ENCODE measurements at regions not wholly inside any gene's neighbourhood (a gene's known extent, or its start where the extent isn't known, plus 50 kb on each side); places are given as distances from the start of the nearest gene placed in this dataset.

- TF ChIP-seq POLR2AphosphoS5 (IDR thresholded peaks at IDR 0.05; ENCODE audit: low read depth, low read length) (no peak), TAF1 (IDR thresholded peaks at IDR 0.05; ENCODE audit: borderline replicate concordance, low read depth, low read length) (no peak), POLR2A (IDR thresholded peaks at IDR 0.05; ENCODE audit: low read depth, low read length) (no peak)
- FAIRE-seq (no peak), DNase-seq (ENCODE audit: insufficient read length) (no peak)
These were observed 476.5 kb downstream of the PTPRU start for GRCh38 chr1:29712801-29713200.

- DNase-seq (ENCODE audit: insufficient read length) (no peak), FAIRE-seq (no peak)
- TF ChIP-seq POLR2A (IDR thresholded peaks at IDR 0.05; ENCODE audit: low read depth, low read length) (no peak), TAF1 (IDR thresholded peaks at IDR 0.05; ENCODE audit: borderline replicate concordance, low read depth, low read length) (no peak), POLR2AphosphoS5 (IDR thresholded peaks at IDR 0.05; ENCODE audit: low read depth, low read length) (no peak)
These were observed 475.9 kb downstream of the PTPRU start for GRCh38 chr1:29712284-29712651.

- FAIRE-seq = peak; percentile 27
- TF ChIP-seq POLR2A (IDR thresholded peaks at IDR 0.05; ENCODE audit: low read depth, low read length) = no peak
- TF ChIP-seq POLR2AphosphoS5 (IDR thresholded peaks at IDR 0.05; ENCODE audit: low read depth, low read length) = no peak
- no peak for TF ChIP-seq TAF1 (IDR thresholded peaks at IDR 0.05; ENCODE audit: borderline replicate concordance, low read depth, low read length)
- no peak for DNase-seq (ENCODE audit: insufficient read length)
These were observed 475.4 kb downstream of the PTPRU start for GRCh38 chr1:29711582-29712283.

GRCh38 chr1:29709704-29710280 is 473.5 kb downstream of the PTPRU start:
- DNase-seq (ENCODE audit: insufficient read length) (no peak), FAIRE-seq (peak; percentile 17)
- TF ChIP-seq POLR2A (IDR thresholded peaks at IDR 0.05; ENCODE audit: low read depth, low read length) (no peak), TAF1 (IDR thresholded peaks at IDR 0.05; ENCODE audit: borderline replicate concordance, low read depth, low read length) (no peak), POLR2AphosphoS5 (IDR thresholded peaks at IDR 0.05; ENCODE audit: low read depth, low read length) (no peak)

GRCh38 chr1:29708796-29709703 is 472.7 kb downstream of the PTPRU start:
- no peak for DNase-seq (ENCODE audit: insufficient read length)
- no peak for TF ChIP-seq POLR2A (IDR thresholded peaks at IDR 0.05; ENCODE audit: low read depth, low read length)
- no peak for TF ChIP-seq TAF1 (IDR thresholded peaks at IDR 0.05; ENCODE audit: borderline replicate concordance, low read depth, low read length)
- TF ChIP-seq POLR2AphosphoS5 (IDR thresholded peaks at IDR 0.05; ENCODE audit: low read depth, low read length) = no peak
- peak; percentile 44 for FAIRE-seq

- no peak for TF ChIP-seq TAF1 (IDR thresholded peaks at IDR 0.05; ENCODE audit: borderline replicate concordance, low read depth, low read length)
- TF ChIP-seq POLR2AphosphoS5 (IDR thresholded peaks at IDR 0.05; ENCODE audit: low read depth, low read length) = no peak
- TF ChIP-seq POLR2A (IDR thresholded peaks at IDR 0.05; ENCODE audit: low read depth, low read length) = no peak
- DNase-seq (ENCODE audit: insufficient read length) (no peak), FAIRE-seq (no peak)
These were observed 472.1 kb downstream of the PTPRU start for GRCh38 chr1:29708381-29708780.

GRCh38 chr1:29707796-29708195 is 471.5 kb downstream of the PTPRU start:
- no peak for DNase-seq (ENCODE audit: insufficient read length)
- no peak for FAIRE-seq

GRCh38 chr1:29706936-29707335 is 470.6 kb downstream of the PTPRU start:
- FAIRE-seq (no peak), DNase-seq (ENCODE audit: insufficient read length) (peak; percentile 59)
- TF ChIP-seq POLR2A (IDR thresholded peaks at IDR 0.05; ENCODE audit: low read depth, low read length) = no peak
- TF ChIP-seq POLR2AphosphoS5 (IDR thresholded peaks at IDR 0.05; ENCODE audit: low read depth, low read length) = no peak
- no peak for TF ChIP-seq TAF1 (IDR thresholded peaks at IDR 0.05; ENCODE audit: borderline replicate concordance, low read depth, low read length)

More at GRCh38 chr1:29707796-29708195, 471.5 kb downstream of the PTPRU start:
- TF ChIP-seq TAF1 (IDR thresholded peaks at IDR 0.05; ENCODE audit: borderline replicate concordance, low read depth, low read length) (no peak), POLR2A (IDR thresholded peaks at IDR 0.05; ENCODE audit: low read depth, low read length) (no peak), POLR2AphosphoS5 (IDR thresholded peaks at IDR 0.05; ENCODE audit: low read depth, low read length) (no peak)

- TF ChIP-seq POLR2AphosphoS5 (IDR thresholded peaks at IDR 0.05; ENCODE audit: low read depth, low read length) (no peak), TAF1 (IDR thresholded peaks at IDR 0.05; ENCODE audit: borderline replicate concordance, low read depth, low read length) (no peak), POLR2A (IDR thresholded peaks at IDR 0.05; ENCODE audit: low read depth, low read length) (no peak)
- no peak for DNase-seq (ENCODE audit: insufficient read length)
- FAIRE-seq = no peak
These were observed 468.1 kb downstream of the PTPRU start for GRCh38 chr1:29704430-29704829.

GRCh38 chr1:29703596-29704370 is 467.5 kb downstream of the PTPRU start:
- TF ChIP-seq TAF1 (IDR thresholded peaks at IDR 0.05; ENCODE audit: borderline replicate concordance, low read depth, low read length) (no peak), POLR2AphosphoS5 (IDR thresholded peaks at IDR 0.05; ENCODE audit: low read depth, low read length) (no peak), POLR2A (IDR thresholded peaks at IDR 0.05; ENCODE audit: low read depth, low read length) (no peak)
- DNase-seq (ENCODE audit: insufficient read length) (no peak), FAIRE-seq (no peak)

GRCh38 chr1:29700491-29700890 is 464.2 kb downstream of the PTPRU start:
- no peak for DNase-seq (ENCODE audit: insufficient read length)
- FAIRE-seq = no peak
- no peak for TF ChIP-seq POLR2AphosphoS5 (IDR thresholded peaks at IDR 0.05; ENCODE audit: low read depth, low read length)
- TF ChIP-seq TAF1 (IDR thresholded peaks at IDR 0.05; ENCODE audit: borderline replicate concordance, low read depth, low read length) = no peak
- no peak for TF ChIP-seq POLR2A (IDR thresholded peaks at IDR 0.05; ENCODE audit: low read depth, low read length)
